Transverse colon (tissue), 4 donors: ENCODE measurements at regions not wholly inside any gene's neighbourhood (a gene's known extent, or its start where the extent isn't known, plus 50 kb on each side); places are given as distances from the start of the nearest gene placed in this dataset.

Source experiments
- EP300 ChIP-seq: sonication (generic); formaldehyde crosslinking; IDR thresholded peaks from one replicate; pipeline ENCODE4 v1.6.1; 2017; ENCODE audit warnings: antibody characterized with exemption, low read depth
- POLR2AphosphoS5 ChIP-seq, 3 donors: sonication (generic); formaldehyde crosslinking; IDR thresholded peaks; one replicate each; pipeline ENCODE4 v1.6.1; 2016; ENCODE audit warnings: antibody characterized with exemption in 3 of 3
- TF ChIP-seq, protein P1 (sequence below), 5 experiments: fragments of 200-600 bp in 3 of 5; fragments of 450-650 bp in 2 of 5; sonication (generic) in 3 of 5; IDR thresholded peaks; 1 replicate in 2 of 5; 2 replicates in 3 of 5; pipeline ENCODE4 v1.5.1; 2016 to 2017; ENCODE audit warnings: antibody characterized with exemption in 5 of 5, inconsistent platforms in 3 of 5, mild to moderate bottlenecking in 2 of 5, moderate library complexity in 1 of 5

DNA sequence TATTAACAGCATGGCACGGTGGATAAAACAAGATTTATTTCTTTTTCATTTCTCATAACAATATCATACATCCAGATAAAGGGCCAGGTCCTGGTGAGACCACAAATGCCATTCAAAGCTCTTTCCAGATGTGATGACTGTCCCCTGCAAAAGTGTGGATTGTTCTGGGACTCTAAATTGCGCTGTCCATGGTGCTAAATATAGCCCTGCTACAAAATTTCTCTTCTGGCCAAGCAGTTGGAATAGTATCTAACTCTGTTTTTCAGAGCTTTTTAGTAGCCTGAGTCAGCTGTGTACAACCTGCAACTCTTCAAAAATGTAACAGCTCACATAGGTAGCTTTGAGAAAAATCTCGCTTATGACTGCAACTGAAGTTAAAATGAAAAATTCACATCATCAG is 115.8 kb downstream of the MANEA start:
- TF ChIP-seq, protein P1, sequence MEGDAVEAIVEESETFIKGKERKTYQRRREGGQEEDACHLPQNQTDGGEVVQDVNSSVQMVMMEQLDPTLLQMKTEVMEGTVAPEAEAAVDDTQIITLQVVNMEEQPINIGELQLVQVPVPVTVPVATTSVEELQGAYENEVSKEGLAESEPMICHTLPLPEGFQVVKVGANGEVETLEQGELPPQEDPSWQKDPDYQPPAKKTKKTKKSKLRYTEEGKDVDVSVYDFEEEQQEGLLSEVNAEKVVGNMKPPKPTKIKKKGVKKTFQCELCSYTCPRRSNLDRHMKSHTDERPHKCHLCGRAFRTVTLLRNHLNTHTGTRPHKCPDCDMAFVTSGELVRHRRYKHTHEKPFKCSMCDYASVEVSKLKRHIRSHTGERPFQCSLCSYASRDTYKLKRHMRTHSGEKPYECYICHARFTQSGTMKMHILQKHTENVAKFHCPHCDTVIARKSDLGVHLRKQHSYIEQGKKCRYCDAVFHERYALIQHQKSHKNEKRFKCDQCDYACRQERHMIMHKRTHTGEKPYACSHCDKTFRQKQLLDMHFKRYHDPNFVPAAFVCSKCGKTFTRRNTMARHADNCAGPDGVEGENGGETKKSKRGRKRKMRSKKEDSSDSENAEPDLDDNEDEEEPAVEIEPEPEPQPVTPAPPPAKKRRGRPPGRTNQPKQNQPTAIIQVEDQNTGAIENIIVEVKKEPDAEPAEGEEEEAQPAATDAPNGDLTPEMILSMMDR (IDR thresholded peaks at IDR 0.05) = no peak
- TF ChIP-seq POLR2AphosphoS5 (IDR thresholded peaks at IDR 0.05) = no peak
- TF ChIP-seq EP300 = no peak
